ENCODE measurements at regions not wholly inside any gene's neighbourhood (a gene's known extent, or its start where the extent isn't known, plus 50 kb on each side); places are given as distances from the start of the nearest gene placed in this dataset.

GRCh38 chr3:26932752-26933151 lies 310.2 kb downstream of the LRRC3B start:
- TF ChIP-seq MEIS2 (CRISPR knock-in tag; IDR thresholded peaks at IDR 0.05) (no peak), YY1 (IDR thresholded peaks at IDR 0.05; ENCODE audit: insufficient read depth, insufficient replicate concordance, low read depth, low read length) (no peak), POLR2A (IDR thresholded peaks at IDR 0.05; ENCODE audit: insufficient read depth in 1 of 2, low read depth in 2 of 2, low read length in 2 of 2) (no peak), CTCF (CRISPR knock-in tag; IDR thresholded peaks at IDR 0.05) (no peak), HNRNPLL (IDR thresholded peaks at IDR 0.05; ENCODE audit: low read depth, low read length, poor library complexity, severe bottlenecking) (no peak), SOX5 (CRISPR knock-in tag; IDR thresholded peaks at IDR 0.05; ENCODE audit: borderline replicate concordance) (no peak), RBM22 (optimal IDR thresholded peaks at IDR 0.05; ENCODE audit: low read length) (no peak), ZNF577 (CRISPR knock-in tag; IDR thresholded peaks at IDR 0.05; ENCODE audit: borderline replicate concordance, low read depth) (no peak)

All from HepG2 (cell line).